ENCODE measurements at regions not wholly inside any gene's neighbourhood (a gene's known extent, or its start where the extent isn't known, plus 50 kb on each side); places are given as distances from the start of the nearest gene placed in this dataset.

DNA sequence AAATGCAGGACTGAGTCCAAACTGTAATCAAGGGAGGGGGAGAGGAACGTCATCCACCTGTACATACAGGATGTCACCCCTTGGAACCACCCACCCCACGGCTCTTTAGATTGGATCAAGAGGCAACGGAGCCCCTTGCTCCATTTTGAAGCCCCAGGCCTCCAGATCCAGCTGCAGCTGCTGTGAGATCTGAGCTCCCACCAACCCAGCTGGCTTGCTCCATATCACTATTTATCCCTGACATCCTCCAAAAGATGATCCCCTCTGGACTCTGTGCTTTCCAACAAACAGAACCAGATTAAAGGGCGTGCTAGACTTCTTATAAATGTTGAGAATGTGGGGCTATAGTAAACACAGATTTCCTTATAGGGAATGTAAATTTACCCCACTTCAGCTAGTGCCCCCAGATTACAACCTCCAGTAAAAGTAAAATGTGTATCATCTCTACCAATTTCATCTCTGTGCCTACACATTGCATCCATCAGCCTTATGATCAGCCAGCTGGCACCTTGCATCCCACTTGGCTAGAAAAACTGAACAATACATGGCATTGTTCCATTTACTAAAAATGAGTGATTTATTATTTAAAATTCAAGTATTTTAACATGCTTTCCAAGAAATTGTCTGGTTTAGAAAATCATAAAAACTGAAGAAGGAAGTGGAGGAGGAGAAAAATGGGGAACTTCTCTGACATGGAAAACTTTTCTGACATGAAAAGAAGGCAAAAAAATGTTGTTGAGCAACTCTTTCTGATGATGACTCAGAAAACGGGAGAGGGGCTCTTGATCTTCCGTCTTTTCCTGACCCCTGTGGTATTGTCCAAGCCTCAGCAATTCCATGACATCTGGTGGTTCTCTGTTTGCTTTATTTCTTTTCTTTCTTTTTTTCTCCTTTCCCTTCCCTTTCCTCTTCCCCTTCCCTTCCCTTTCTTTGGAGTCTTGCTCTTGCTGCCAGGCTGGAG, 262.6 kb upstream of the THUMPD2 start:
- ATAC-seq (no peak), DNase-seq (ENCODE audit: low spot score) (no peak), FAIRE-seq (no peak)
- in situ Hi-C loops (cut with HindIII; ENCODE audit: extremely low pct_ligation_motif_present, low pct_unique_long_range_greater_than_20kb) (no loop called here), intact Hi-C loops (cut with micrococcal nuclease; ENCODE audit: unreplicated experiment) (no loop called here)
- 4% methylated on average over 6 of the region's 6 CpGs for WGBS (ENCODE audit: low lambda C conversion rate)
- H3K79me2 ChIP-seq (ENCODE audit: insufficient read depth, low read length) = no peaks in the 10 kb centered on the region
- POLR2A ChIA-PET = no interaction called here
- H3K9me3 ChIP-seq (ENCODE audit: low read length) = no peaks in the 10 kb centered on the region
- TF ChIP-seq HNRNPK (IDR thresholded peaks at IDR 0.05; ENCODE audit: low read depth, low read length, poor library complexity, severe bottlenecking) (peak; percentile 65), FOSL2 (CRISPR knock-in tag; IDR thresholded peaks at IDR 0.05) (0 out of 2 replicates have a peak, but pooled peaks have one; percentile 6), NFYB (CRISPR knock-in tag; IDR thresholded peaks at IDR 0.05) (no peak)
- H3K27me3 ChIP-seq (ENCODE audit: control insufficient read depth in 1 of 2, insufficient read depth in 2 of 2, low read length in 2 of 2) = no peaks in the 10 kb centered on the region; a peak in 1 of 5 replicates
- no peak overlapping the region for H2AFZ ChIP-seq (ENCODE audit: low read length)
- H4K20me1 ChIP-seq (ENCODE audit: insufficient read depth, low read length) = no peaks in the 10 kb centered on the region
- H3K36me3 ChIP-seq (replicated peaks in 1 of 2; ENCODE audit: control insufficient read depth in 1 of 2, insufficient read depth in 2 of 2, low read length in 2 of 2) = no peaks in the 10 kb centered on the region
- no TSS peak for BruUV-seq (replicated peaks)
- H3K9ac ChIP-seq (ENCODE audit: insufficient read depth, low read depth, low read length) = no peak overlapping the region
- H3K4me2 ChIP-seq (ENCODE audit: low read depth, low read length) = no peak overlapping the region
- H3K27ac ChIP-seq (ENCODE audit: extremely low read length, insufficient read depth, low read length) = no peak overlapping the region
- no peaks in the 10 kb centered on the region for H3K4me1 ChIP-seq (ENCODE audit: insufficient read depth, low read length)
- H3K4me3 ChIP-seq (replicated peaks in 1 of 3; ENCODE audit: insufficient read depth in 1 of 3, low read depth in 2 of 3, low read length in 3 of 3) = no peak overlapping the region
- CTCF ChIA-PET (ENCODE audit: low intra/inter-chr PET ratio, low total read pairs) = no interaction called here

DNA sequence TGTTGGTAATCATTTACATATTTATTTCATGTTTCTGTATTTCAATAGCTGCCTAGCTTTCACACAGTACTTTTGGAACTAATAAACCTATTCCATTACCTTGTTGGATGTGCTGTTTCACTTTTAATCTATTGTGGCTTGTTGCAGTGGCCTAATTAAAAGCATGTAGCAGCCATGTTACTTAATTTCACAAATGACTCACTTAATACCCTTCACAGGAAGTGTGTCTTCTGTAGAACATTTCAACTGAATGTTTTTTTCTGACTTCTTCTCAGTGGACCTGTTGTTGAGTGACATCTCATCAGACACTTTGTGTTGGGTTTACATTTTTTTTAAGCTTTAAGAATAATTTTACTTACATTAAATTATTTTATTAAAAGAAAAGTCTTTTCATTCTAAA, 260.5 kb upstream of the THUMPD2 start:
- Histone ChIP-seq H3K79me2 (ENCODE audit: insufficient read depth, low read length) (no peaks in the 10 kb centered on the region), H3K4me1 (ENCODE audit: insufficient read depth, low read length) (no peaks in the 10 kb centered on the region), H3K27ac (ENCODE audit: extremely low read length, insufficient read depth, low read length) (no peak overlapping the region), H3K9me3 (ENCODE audit: low read length) (peaks cover 4% of the 10 kb centered on the region; the same call in 1 of the 2 replicates), H3K36me3 (replicated peaks in 1 of 2; ENCODE audit: control insufficient read depth in 1 of 2, insufficient read depth in 2 of 2, low read length in 2 of 2) (no peaks in the 10 kb centered on the region), H3K9ac (ENCODE audit: insufficient read depth, low read depth, low read length) (no peak overlapping the region), H4K20me1 (ENCODE audit: insufficient read depth, low read length) (no peaks in the 10 kb centered on the region), H3K4me3 (replicated peaks in 1 of 3; ENCODE audit: insufficient read depth in 1 of 3, low read depth in 2 of 3, low read length in 3 of 3) (no peak overlapping the region), H3K27me3 (ENCODE audit: control insufficient read depth in 1 of 2, insufficient read depth in 2 of 2, low read length in 2 of 2) (no peaks in the 10 kb centered on the region; a peak in 1 of 5 replicates), H3K4me2 (ENCODE audit: low read depth, low read length) (no peak overlapping the region), H2AFZ (ENCODE audit: low read length) (no peak overlapping the region)
- ChIA-PET CTCF (ENCODE audit: low intra/inter-chr PET ratio, low total read pairs) (no interaction called here), POLR2A (no interaction called here)
- no TSS peak for BruUV-seq (replicated peaks)
- ATAC-seq (no peak), DNase-seq (ENCODE audit: low spot score) (no peak), FAIRE-seq (no peak)
- TF ChIP-seq ZNF619 (CRISPR knock-in tag; IDR thresholded peaks at IDR 0.05) (no peak), ZNF607 (CRISPR knock-in tag; IDR thresholded peaks at IDR 0.05; ENCODE audit: borderline replicate concordance) (no peak), ZNF331 (CRISPR knock-in tag; IDR thresholded peaks at IDR 0.05) (no peak), MEIS1 (CRISPR knock-in tag; IDR thresholded peaks at IDR 0.05; ENCODE audit: borderline replicate concordance) (no peak), ZFP1 (CRISPR knock-in tag; IDR thresholded peaks at IDR 0.05) (no peak)
- TF ChIP-seq, protein P1, sequence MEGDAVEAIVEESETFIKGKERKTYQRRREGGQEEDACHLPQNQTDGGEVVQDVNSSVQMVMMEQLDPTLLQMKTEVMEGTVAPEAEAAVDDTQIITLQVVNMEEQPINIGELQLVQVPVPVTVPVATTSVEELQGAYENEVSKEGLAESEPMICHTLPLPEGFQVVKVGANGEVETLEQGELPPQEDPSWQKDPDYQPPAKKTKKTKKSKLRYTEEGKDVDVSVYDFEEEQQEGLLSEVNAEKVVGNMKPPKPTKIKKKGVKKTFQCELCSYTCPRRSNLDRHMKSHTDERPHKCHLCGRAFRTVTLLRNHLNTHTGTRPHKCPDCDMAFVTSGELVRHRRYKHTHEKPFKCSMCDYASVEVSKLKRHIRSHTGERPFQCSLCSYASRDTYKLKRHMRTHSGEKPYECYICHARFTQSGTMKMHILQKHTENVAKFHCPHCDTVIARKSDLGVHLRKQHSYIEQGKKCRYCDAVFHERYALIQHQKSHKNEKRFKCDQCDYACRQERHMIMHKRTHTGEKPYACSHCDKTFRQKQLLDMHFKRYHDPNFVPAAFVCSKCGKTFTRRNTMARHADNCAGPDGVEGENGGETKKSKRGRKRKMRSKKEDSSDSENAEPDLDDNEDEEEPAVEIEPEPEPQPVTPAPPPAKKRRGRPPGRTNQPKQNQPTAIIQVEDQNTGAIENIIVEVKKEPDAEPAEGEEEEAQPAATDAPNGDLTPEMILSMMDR (CRISPR knock-in tag; IDR thresholded peaks at IDR 0.05) = no peak
- TF ChIP-seq, protein P2, sequence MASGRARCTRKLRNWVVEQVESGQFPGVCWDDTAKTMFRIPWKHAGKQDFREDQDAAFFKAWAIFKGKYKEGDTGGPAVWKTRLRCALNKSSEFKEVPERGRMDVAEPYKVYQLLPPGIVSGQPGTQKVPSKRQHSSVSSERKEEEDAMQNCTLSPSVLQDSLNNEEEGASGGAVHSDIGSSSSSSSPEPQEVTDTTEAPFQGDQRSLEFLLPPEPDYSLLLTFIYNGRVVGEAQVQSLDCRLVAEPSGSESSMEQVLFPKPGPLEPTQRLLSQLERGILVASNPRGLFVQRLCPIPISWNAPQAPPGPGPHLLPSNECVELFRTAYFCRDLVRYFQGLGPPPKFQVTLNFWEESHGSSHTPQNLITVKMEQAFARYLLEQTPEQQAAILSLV (CRISPR knock-in tag; IDR thresholded peaks at IDR 0.05; ENCODE audit: borderline replicate concordance) = no peak
- in situ Hi-C loops (cut with HindIII; ENCODE audit: extremely low pct_ligation_motif_present, low pct_unique_long_range_greater_than_20kb) = no loop called here
- intact Hi-C loops (cut with micrococcal nuclease; ENCODE audit: unreplicated experiment) = no loop called here

Measured in HepG2 (cell line).